ENCODE measurements at regions not wholly inside any gene's neighbourhood (a gene's known extent, or its start where the extent isn't known, plus 50 kb on each side); places are given as distances from the start of the nearest gene placed in this dataset.
"Not testable (repeated sequence)": the region's sequence is repeated elsewhere in the genome, so short reads cannot be mapped to it uniquely, and the experiment has no call there.

- DNase-seq, result no peak
Measured at GRCh38 chr14:21791749-21792148, 118.1 kb upstream of the OR4E1 start.

- not testable (repeated sequence) for DNase-seq
Measured at GRCh38 chr14:21788687-21789086, 115.1 kb upstream of the OR4E1 start.

- not testable (repeated sequence) for DNase-seq
Measured at GRCh38 chr14:21787242-21787641, 113.6 kb upstream of the OR4E1 start.

GRCh38 chr14:21781543-21781942 is 107.9 kb upstream of the OR4E1 start:
- no peak for DNase-seq

GRCh38 chr14:21780429-21781084 is 106.9 kb upstream of the OR4E1 start:
- DNase-seq, result no peak

- DNase-seq, result no peak
Measured at GRCh38 chr14:21771671-21772070, 98.1 kb upstream of the OR4E1 start.

GRCh38 chr14:21768875-21769257 is 95.2 kb upstream of the OR4E1 start:
- no peak for DNase-seq

GRCh38 chr14:21768116-21768874 is 94.7 kb upstream of the OR4E1 start:
- DNase-seq, result no peak

GRCh38 chr14:21760360-21760759 is 86.7 kb upstream of the OR4E1 start:
- not testable (repeated sequence) for DNase-seq

- DNase-seq, result no peak
Measured at GRCh38 chr14:21749306-21749868, 75.8 kb upstream of the OR4E1 start.

GRCh38 chr14:21748869-21749303 is 75.3 kb upstream of the OR4E1 start:
- DNase-seq, result peak; percentile 16

- DNase-seq, result no peak
Measured at GRCh38 chr14:21735639-21736307, 62.2 kb upstream of the OR4E1 start.

GRCh38 chr14:21735200-21735599 is 61.6 kb upstream of the OR4E1 start:
- DNase-seq, result no peak

- no peak for DNase-seq
Measured at GRCh38 chr14:21734457-21735074, 60.9 kb upstream of the OR4E1 start.

- no peak for DNase-seq
Measured at GRCh38 chr14:21729703-21730233, 56.1 kb upstream of the OR4E1 start.

GRCh38 chr14:21725250-21725649 is 51.6 kb upstream of the OR4E1 start:
- no peak for DNase-seq

- DNase-seq, result no peak
Measured at GRCh38 chr14:21724090-21724973, 50.7 kb upstream of the OR4E1 start.

GRCh38 chr14:21723431-21724045 is 49.9 kb upstream of the OR4E1 start:
- DNase-seq, result no peak
